ENCODE measurements at regions not wholly inside any gene's neighbourhood (a gene's known extent, or its start where the extent isn't known, plus 50 kb on each side); places are given as distances from the start of the nearest gene placed in this dataset.

DNA sequence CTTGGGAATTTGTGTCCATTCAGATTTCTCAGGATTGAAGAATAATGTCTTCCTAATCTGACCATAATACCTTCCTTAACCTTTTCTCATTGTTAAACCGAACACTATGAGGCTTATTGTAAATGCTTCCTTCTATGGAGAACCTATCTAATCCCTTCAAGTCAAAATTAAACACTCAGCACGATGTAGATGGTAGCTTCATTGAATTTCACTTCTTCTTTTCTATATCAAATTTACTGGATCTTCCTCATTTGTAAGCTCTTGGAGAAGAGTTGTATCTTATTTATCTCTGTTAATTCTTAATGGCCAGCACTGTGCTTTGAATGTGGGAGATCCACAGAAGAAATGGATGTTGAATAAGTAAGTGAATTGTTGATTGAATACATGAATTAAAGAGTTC is 109.0 kb upstream of the RAPGEF2 start:
- H3K4me1 ChIP-seq (ENCODE audit: control insufficient read depth, insufficient read depth, low read length), result peaks cover 10% of the 10 kb centered on the region
- POLR2A ChIA-PET, result no interaction called here
- TF ChIP-seq ZNF530 (tag by site-specific recombination; IDR thresholded peaks at IDR 0.05; ENCODE audit: low read depth) (no peak), ZNF132 (tag by site-specific recombination; IDR thresholded peaks at IDR 0.05; ENCODE audit: borderline replicate concordance) (no peak), ATF2 (tag by site-specific recombination; IDR thresholded peaks at IDR 0.05; ENCODE audit: low read depth) (no peak), ZNF174 (tag by site-specific recombination; IDR thresholded peaks at IDR 0.05) (no peak), ZNF138 (tag by site-specific recombination; IDR thresholded peaks at IDR 0.05; ENCODE audit: borderline replicate concordance) (no peak), ZNF37A (tag by site-specific recombination; IDR thresholded peaks at IDR 0.05) (no peak), PBX3 (CRISPR knock-in tag; IDR thresholded peaks at IDR 0.05) (no peak), ZNF629 (tag by site-specific recombination; IDR thresholded peaks at IDR 0.05) (no peak)
- TF ChIP-seq, protein P1, sequence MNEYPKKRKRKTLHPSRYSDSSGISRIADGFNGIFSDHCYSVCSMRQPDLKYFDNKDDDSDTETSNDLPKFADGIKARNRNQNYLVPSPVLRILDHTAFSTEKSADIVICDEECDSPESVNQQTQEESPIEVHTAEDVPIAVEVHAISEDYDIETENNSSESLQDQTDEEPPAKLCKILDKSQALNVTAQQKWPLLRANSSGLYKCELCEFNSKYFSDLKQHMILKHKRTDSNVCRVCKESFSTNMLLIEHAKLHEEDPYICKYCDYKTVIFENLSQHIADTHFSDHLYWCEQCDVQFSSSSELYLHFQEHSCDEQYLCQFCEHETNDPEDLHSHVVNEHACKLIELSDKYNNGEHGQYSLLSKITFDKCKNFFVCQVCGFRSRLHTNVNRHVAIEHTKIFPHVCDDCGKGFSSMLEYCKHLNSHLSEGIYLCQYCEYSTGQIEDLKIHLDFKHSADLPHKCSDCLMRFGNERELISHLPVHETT (tag by site-specific recombination; IDR thresholded peaks at IDR 0.05), result no peak
- no peak overlapping the region for H3K27ac ChIP-seq (ENCODE audit: extremely low read depth, low read depth, low read length)
- CTCF ChIA-PET, result interaction anchor here (0.6 kb wide), 1 partner anchor 15 kb away, joined by 3 read pairs; no protein-coding TSS in a partner anchor
- no peaks in the 10 kb centered on the region for H3K36me3 ChIP-seq (ENCODE audit: control insufficient read depth in 2 of 2, insufficient read depth in 1 of 2, low read length in 2 of 2)
- no peak overlapping the region for H3K4me3 ChIP-seq (ENCODE audit: low read depth, low read length)
- no peaks in the 10 kb centered on the region for H3K9me3 ChIP-seq (ENCODE audit: control insufficient read depth, insufficient read depth, low read depth, low read length)

GRCh38 chr4:158995040-158995439 is 107.8 kb upstream of the RAPGEF2 start:
- H3K4me3 ChIP-seq (ENCODE audit: low read depth, low read length), result no peak overlapping the region
- no peaks in the 10 kb centered on the region for H3K9me3 ChIP-seq (ENCODE audit: control insufficient read depth, insufficient read depth, low read depth, low read length)
- H3K4me1 ChIP-seq (ENCODE audit: control insufficient read depth, insufficient read depth, low read length), result peaks cover 10% of the 10 kb centered on the region
- ChIA-PET CTCF (no interaction called here), POLR2A (no interaction called here)
- no peak for TF ChIP-seq ZNF521 (tag by site-specific recombination; IDR thresholded peaks at IDR 0.05)
- no peak for TF ChIP-seq ZNF2 (tag by site-specific recombination; IDR thresholded peaks at IDR 0.05)
- TF ChIP-seq ZNF341 (tag by site-specific recombination; IDR thresholded peaks at IDR 0.05; ENCODE audit: low read depth), result no peak
- TF ChIP-seq ATF2 (tag by site-specific recombination; IDR thresholded peaks at IDR 0.05; ENCODE audit: low read depth), result no peak
- no peak for TF ChIP-seq ZNF501 (tag by site-specific recombination; IDR thresholded peaks at IDR 0.05)
- TF ChIP-seq OVOL3 (tag by site-specific recombination; IDR thresholded peaks at IDR 0.05), result no peak
- no peak for TF ChIP-seq BCL11A (tag by site-specific recombination; IDR thresholded peaks at IDR 0.05; ENCODE audit: low read depth)
- no peak for TF ChIP-seq ZNF112 (tag by site-specific recombination; IDR thresholded peaks at IDR 0.05)
- TF ChIP-seq ZNF645 (tag by site-specific recombination; IDR thresholded peaks at IDR 0.05), result no peak
- TF ChIP-seq ZNF677 (tag by site-specific recombination; IDR thresholded peaks at IDR 0.05), result no peak
- TF ChIP-seq IKZF3 (tag by site-specific recombination; IDR thresholded peaks at IDR 0.05), result no peak
- no peak for TF ChIP-seq ZNF311 (tag by site-specific recombination; IDR thresholded peaks at IDR 0.05; ENCODE audit: borderline replicate concordance)
- TF ChIP-seq ZNF324 (tag by site-specific recombination; IDR thresholded peaks at IDR 0.05), result no peak
- TF ChIP-seq HOXC10 (CRISPR knock-in tag; IDR thresholded peaks at IDR 0.05), result no peak
- H3K27ac ChIP-seq (ENCODE audit: extremely low read depth, low read depth, low read length), result no peak overlapping the region
- H3K36me3 ChIP-seq (ENCODE audit: control insufficient read depth in 2 of 2, insufficient read depth in 1 of 2, low read length in 2 of 2), result no peaks in the 10 kb centered on the region
